HG02840 (cell line): ENCODE measurements at regions not wholly inside any gene's neighbourhood (a gene's known extent, or its start where the extent isn't known, plus 50 kb on each side); places are given as distances from the start of the nearest gene placed in this dataset.

Experiments used
- ATAC-seq: cut with Tn5 transposase; IDR thresholded peaks from one replicate; pipeline ENCODE4 v1.9.1; 2021; ENCODE audit warnings: mild to moderate bottlenecking, moderate library complexity, moderate number of reproducible peaks; ENCODE audit not compliant: unreplicated experiment, low FRiP score

DNA sequence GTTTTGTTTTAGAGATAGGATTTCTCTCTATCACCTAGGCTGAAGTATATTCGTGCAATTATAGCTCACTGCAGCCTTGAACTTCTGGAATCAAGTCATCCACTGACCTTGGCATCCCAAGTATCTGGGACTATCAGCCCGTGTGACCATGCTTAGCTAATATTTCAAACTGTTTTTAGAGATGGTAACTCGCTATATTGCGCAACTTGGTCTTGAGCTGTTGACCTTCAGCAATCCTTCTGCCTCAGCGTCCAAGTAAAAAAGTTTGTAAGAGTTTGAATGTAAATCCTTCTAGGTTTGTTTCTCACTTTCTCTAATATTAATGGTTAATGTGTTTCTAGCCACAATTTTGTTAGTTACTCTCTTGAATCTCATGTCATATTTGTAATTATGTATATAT, 1243.5 kb upstream of the CADM2 start:
- ATAC-seq = no peak

DNA sequence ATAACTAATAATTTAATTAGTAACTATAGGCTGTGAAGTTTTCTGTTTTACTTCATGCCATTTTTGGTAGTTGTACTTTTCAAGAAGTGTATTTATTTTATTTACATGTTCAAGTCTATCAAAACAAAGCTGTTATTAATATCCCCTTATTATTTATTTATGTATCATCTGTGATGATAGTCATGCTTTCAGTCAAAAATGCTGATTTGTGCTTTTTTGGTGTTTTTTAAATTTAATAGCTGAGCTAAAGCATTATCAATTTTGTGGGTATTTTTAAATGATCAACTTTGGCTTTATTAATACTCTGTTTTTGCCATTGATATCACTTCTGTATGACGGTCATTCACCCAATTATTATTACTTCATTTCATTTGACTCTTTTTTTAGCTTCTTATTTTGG, 1229.2 kb upstream of the CADM2 start:
- no peak for ATAC-seq

DNA sequence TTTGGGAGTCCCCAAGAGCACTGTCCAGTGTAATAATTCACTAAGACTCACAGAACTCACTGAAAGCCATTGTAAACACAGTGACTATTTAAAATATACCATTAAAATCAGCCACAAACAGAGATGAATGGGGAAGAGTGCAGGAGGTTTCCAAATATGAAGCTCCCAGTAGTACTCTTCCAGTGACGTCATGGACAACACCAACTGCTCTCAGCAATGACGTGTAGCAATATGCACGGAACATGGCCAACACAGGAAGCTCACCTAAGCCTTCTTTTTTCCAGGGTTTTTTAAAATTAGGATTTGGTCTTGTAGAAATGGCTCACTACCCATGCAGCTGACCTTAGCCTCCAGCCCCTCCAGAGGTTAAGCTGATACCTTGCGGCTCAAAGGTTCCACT, 1224.1 kb upstream of the CADM2 start:
- no peak for ATAC-seq

DNA sequence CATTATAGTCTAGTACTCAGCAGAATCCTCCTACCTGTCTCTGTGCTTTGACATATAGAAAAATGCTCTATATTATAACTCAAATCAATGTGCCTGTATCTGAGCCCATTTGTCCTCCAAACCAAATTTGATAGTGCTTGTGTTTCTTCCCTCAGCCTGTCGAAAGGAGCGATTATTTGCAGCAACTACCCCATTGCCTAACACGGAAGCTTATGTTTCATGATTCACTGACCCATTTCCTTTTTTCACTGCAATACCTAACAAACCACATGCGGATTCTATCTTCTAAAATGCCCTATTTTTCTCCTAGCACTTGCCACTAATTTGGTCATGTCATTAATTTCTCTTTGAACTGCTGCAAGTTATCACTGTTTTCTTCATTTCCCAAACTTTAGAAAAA, 1220.6 kb upstream of the CADM2 start:
- no peak for ATAC-seq

DNA sequence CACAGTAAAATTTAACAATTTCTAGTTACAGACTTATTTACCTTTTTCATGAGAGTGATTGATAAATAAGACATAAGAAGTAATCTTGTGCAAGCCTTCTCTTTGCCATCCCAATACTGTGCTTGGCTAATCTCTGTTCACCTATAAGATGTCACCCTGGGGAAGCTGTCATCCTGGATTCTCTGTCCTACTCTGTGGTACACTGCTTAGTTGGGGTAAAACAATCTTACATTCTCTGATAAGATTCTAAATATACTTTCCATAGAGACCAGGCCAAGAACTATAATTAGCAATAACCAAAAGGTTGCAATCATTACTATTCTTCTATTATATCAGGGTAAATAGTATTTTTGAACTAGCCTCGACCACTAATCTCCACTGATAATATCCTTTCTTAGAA, 1218.3 kb upstream of the CADM2 start:
- ATAC-seq = no peak

DNA sequence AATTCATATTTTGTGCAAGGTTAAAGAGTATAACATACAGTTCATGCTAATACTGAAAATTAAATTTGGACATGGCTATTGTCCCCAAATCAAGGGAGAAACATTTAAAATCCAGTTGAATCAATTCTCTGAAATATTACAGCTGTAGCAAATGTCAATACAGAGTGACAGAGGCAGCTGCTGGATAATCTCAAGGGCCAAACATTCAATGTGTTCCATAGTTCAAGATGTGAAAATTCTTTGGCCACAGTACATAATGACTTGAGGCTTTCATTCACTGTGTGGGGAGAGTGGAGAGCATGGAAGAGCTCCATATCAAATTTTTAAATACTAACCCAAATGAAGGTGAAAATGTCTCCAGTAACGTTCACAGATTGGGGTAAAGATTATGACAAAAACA, 1192.8 kb upstream of the CADM2 start:
- ATAC-seq = no peak

DNA sequence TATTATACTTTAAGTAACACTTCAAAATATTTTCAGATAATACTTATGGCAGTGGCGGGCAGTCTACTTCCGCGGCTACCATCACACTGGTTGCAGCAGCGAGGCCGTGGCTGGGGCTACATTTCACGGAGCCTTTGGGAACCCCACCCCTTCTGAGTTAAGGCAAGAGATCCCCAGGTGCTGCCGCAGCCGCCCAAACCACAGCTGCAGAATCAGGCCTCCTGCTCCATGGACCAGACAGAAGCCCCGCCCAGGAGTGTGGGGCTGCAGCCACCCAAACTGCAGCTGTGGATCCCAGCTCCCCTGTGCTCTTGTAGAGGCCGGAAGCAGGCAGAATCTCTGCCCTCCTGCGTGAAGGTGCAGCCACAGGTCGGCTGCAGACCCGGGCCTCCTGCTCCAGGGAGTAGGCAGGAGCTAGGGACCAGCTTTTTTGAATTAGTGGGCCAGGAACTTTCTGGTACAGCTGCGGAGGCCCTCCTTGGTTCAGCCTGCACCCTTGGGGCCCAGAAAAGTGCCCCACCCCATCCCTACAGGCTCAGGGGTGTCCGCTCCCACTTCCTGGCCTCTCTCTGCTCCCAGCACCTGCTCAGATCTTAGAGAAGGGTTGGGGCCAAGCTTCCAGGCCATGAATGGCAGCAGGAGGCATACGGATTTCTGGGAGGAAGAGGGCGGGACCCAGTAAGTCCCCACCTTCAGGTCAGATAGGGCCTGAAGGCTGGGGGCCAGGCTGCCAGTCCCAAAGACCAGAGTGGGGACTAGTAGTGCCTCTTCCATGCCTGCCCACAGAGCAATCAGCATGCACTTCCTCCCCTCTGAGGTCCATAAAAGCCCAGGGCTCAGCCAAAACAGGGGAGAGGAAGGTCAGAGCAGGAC, 1188.8 kb upstream of the CADM2 start:
- no peak for ATAC-seq

DNA sequence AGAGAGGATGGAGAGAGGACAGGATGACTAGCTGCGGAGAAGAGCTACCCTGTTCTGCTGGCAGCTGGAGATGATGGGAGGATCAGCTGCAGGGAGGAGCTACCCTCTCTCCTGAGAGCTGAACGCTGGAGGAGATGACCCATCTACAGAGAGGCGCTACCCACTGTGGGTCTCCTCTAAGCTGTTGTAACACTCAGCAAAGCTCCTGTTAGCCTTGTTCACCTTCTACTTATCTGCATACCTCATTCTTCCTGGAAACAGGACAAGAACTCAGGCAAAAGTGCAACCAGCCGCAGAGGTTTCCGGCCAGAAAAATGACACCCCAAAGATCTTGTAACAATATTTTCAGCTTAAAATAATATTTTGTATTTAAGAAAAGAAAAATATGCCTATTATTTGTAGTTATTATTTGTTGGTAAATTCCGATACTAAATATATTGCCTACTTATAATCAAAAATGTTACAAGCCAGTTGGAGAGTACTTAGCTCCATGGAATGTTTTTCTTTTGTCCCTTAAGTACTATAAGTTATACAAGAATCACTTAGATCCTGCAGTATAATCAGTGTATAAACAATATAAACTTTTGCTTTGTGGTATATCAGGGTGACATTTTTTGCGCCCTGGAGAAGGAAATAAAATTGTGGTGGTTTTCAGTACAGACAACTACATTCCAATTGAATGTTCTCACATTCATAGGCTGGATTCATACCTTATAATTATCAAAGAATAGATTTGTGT, 1188.0 kb upstream of the CADM2 start:
- no peak for ATAC-seq

DNA sequence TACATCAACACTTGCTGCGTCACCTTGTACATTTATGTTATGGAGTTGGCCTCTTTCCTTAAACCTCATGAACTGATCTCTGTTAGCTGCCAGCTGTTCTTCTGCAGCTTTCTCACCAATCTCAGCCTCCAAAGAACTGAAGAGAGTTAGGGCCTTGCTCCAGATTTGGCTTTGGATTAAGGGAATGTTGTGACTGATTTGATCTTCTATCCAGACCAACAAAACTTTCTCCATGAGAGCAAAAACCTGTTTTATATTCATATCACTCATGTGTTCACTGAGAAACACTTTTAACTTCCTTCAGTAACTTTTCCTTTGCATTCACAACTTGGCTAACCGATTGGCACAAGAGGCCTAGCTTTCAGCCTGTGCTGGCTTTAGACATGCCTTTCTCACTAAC, 1156.0 kb upstream of the CADM2 start:
- no peak for ATAC-seq

DNA sequence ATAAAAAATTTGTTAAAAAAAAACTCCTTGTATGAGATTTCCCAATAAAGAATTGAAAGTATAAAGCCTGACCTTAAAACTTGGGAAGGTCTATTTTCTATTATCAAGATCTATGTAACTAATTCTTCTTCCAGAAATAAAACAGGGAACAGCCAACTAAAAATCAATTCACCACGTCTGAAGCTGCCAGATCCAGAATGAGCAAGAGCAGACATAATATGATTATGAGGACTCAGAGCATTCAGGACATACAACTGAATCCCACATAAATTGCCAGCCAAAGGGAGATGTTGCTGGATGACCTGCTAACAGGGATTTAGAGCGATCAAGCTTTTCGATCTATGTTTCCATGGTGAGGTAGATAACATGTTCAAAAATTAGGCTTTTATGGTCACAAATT, 1151.3 kb upstream of the CADM2 start:
- no peak for ATAC-seq

DNA sequence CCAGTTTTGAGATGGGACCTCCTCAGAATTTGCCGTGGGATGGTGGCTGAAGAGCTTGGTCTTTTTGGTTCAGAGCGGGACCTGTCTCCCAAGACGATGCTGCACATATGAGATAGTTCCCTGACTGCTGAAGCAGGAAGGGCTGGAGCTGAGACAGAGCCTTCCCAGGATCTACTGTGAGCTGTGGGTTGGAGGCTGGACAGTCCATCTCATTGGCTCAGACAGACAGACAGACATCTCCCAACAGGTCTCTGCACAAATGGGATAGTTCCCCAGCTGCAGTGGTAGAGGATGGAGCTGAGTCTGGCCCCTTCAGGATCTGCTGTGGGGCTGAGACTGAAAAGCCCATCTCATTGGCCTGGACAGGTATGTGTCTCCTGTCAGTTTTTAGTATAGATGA, 1145.6 kb upstream of the CADM2 start:
- no peak for ATAC-seq

DNA sequence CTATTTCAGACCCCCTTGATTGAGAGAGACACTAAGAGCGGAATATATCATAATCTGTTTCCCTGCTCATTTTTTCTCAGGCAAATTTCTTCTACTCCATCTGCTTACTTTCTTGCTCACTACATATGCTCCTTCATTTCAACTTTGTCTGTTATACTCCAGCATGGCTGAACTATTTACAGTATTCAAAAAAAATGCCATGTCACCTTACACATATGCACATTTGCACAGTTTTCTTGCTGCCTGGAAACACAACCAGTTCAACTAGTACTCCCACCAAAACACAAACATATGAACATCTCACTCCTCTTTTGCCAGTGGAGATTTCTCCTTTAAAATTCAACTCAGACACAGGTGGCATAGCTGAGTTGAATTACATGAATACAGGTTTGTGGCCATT, 1142.1 kb upstream of the CADM2 start:
- no peak for ATAC-seq

DNA sequence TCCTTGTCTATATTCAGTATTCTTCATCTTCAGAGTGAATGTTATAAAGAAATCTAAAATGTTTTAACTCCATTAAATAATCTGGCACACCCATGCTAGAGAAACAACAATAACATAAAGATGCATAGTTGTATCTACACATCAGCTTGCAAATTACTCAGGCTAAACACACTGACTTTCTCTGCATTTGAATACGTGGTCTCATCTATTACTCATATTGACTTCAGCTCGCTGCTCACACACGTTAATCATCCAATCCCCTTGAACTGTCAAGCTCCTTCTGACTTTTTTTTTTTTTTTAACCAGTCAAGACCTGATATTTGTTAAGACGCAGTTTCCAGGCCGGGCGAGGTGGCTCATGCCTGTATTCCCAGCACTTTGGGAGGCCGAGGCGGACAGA, 1137.3 kb upstream of the CADM2 start:
- ATAC-seq = no peak

DNA sequence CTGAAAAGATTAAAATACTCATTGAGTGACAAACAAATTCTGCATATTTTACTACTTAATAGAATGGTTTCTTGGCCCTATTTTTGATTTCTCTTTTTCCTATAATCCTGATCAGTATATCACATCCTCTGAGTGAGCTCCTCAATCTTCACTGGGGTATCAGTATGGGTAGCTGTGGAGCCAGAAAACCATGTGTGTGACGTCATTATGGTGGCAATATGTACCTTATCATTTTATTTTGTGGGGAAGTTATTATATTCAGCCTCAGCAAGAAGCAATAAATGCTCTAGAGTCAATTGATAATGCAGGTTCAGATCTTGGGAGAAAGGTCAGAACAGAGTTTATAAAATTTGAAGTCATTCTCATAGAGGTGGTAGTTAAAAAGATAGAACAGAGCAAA, 1135.7 kb upstream of the CADM2 start:
- no peak for ATAC-seq

DNA sequence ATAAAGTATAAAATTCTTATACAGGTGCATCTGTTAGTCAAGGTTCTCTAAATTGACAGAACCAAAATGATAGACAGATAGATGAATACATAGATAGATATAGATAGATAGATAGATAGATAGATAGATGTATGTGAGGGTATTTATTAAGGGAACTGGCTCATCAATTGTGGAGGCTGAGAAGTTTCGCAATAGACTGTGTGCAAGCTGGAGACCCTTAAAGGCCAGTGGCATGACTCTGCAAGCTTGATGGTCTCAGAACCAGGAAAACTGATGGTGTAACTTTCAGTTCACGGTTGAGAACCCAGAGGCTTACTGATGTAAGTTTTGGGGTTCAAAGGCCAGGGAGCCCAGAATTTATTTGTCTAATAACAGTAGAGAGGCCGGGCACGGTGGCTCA, 1123.7 kb upstream of the CADM2 start:
- no peak for ATAC-seq

DNA sequence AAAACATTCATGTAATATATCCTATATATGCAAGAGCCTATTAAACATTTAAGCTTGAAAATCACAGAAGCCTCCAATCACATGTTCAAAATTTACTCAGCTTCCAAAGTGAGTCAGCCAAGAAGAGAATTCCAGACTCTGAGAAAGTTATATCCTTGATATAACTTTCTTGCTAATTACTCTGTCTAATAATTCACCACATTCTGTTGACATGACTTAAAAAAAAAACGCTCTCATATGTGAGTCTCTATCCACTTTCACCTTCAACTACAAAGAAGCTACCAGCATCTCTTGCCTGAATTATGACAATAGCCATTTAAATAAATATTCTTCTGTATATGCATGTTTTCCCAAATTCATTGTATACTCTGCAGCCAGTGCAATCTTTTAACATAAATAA, 1116.3 kb upstream of the CADM2 start:
- no peak for ATAC-seq

DNA sequence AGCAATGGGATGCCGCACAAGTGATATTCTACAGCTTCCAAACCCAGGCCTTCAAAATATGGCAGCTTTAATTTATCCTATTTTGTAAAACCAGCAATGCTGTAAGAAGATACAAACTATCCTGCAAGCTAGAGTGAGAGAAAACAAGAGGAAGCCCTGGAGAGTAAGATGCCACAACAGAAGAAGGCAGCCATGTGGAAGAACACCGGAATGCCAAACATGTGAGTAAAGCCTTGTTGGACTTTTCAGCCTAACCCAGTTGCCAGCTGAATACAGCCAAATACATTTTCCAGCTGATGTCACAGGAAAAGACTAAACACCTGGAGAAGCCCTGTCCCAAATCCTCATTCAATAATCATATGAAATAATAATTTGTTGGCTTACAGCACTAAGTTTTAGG, 1115.1 kb upstream of the CADM2 start:
- no peak for ATAC-seq

DNA sequence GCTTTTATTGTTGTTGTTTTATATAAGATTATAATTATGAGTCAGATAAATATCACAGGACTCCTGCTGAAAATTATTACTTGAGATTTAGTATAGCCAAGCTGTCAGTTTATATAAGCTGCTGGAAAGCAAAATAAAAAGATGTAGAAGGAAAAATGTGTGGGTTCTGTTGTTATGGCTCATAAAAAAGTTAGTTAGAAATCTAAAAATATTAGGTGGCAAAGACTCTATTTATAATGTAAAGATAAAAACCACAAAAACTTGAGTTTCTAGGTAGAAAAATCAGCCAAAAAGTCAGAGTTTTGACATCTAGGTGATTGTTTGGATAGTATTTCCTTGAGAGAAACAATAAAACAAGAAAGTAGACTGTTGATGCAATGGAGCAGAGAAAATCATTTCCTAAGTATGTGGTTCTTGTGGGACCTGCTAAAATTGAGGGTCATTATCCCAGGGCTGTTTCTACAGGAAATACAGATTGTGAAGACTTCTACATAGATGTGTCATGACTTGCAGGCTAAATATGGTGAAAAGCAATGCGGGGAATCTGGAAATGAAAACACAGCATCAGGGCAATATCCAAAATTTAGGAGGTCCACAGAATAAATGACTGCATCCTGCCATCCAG, 1109.6 kb upstream of the CADM2 start:
- ATAC-seq = no peak

DNA sequence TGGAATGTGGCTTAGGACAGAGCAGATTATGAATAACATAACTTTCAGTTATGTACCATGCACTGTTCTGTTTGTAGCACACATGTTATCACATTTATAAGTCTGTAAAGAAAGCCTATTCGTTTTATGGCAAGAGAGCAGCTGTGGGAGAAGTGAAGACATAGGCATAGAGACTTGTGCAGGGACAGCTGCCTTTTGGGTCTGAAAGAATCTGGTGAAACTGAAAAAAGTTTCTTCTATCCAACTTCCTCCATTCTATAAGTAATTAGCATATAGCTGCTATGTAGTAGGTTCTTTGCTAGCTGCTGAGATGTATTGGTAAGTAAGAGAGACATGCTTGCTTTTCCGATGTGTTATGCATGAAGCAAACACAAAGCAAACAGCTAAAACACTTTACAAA, 1095.4 kb upstream of the CADM2 start:
- no peak for ATAC-seq

DNA sequence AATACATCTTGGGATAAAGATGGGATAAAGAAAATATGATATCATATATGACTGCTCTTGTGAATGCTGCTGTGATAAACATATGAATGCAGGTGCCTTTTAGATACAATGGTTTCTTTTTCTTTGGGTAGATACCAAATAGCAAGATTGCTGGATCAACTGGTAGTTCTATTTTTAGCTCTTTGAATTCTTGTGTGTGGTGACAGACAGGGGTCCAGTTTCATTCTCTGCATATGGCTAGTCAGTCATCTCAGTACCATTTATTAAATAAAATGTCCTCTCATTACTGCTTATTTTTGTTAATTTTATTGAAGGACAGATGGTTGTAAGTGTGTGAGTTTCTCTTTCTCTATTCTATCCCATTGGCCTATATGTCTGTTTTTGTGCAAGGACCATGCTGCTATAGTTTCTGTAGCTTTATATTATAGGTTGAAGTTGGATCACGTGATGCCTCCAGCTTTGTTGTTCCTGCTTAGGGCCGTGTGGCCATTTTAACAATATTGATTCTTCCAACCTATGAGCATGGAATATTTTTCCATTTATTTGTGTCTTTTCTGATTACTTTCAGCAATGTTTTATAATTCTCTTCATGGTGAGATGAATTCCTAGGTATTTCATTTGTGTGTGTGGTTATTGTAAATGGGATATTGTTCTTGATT, 1089.8 kb upstream of the CADM2 start:
- ATAC-seq = no peak

DNA sequence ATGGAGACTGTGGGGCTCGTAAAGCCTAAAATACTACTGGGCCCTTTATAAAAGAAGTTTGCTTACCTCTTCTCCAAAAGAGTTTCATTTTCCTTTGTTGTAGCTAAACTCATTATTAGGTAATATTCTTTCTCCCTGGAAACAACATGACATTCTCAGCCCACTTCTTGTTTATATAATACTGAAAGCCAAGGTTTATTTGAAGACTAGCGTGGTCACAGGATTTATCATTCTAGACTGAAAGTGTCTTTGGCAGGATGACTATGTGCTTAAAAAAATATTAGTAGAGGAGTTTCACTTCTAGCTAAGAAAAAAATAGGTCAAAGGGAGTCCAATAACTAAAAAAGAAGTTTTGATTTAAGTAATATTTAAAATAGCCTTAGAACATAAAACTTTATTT, 1085.2 kb upstream of the CADM2 start:
- ATAC-seq = no peak
